Kidney epithelial cell (primary cell): ENCODE measurements at regions not wholly inside any gene's neighbourhood (a gene's known extent, or its start where the extent isn't known, plus 50 kb on each side); places are given as distances from the start of the nearest gene placed in this dataset.

Source experiments
- DNase-seq: peaks from one replicate; pipeline ENCODE4 v3.0.0-alpha.2; 2010; ENCODE audit warnings: low read depth
- H3K27me3 ChIP-seq: 2 replicates; pipeline ENCODE4 v1.6.0; 2011; ENCODE audit warnings: low read length; ENCODE audit not compliant: control insufficient read depth, insufficient read depth
- H3K36me3 ChIP-seq: 2 replicates; pipeline ENCODE4 v1.5.1; 2011; ENCODE audit warnings: low read length; ENCODE audit not compliant: control insufficient read depth, insufficient read depth
- H3K4me3 ChIP-seq: 2 replicates; pipeline ENCODE4 v1.5.1; 2011; ENCODE audit warnings: low read depth, mild to moderate bottlenecking, control low read depth, low read length
- TF ChIP-seq, protein P1 (sequence below): IDR thresholded peaks from 2 replicates; pipeline ENCODE4 v1.5.1; 2011; ENCODE audit warnings: mild to moderate bottlenecking, moderate library complexity, low read length, control low read depth, inconsistent platforms; ENCODE audit not compliant: insufficient read depth, poor library complexity, severe bottlenecking

DNA sequence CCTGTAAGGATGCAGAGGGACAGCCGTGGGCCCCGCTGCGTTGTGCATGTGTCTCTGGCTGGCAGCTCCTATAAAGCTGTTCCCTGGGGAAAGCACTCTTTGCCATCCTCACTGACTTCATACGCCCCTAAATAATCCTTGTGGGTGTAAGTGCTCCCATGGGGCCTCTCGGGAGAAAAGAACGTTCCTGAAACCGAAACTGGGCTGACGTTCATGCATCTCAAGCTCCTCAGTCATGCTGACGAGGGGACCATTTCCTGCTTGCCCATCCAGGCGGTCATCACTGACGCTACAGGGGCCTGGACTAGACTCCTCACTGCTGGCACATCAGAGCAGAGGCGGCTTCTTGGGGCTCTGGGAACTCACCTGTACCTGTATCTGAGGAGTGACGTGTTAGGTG is 73.1 kb upstream of the USP24 start:
- TF ChIP-seq, protein P1, sequence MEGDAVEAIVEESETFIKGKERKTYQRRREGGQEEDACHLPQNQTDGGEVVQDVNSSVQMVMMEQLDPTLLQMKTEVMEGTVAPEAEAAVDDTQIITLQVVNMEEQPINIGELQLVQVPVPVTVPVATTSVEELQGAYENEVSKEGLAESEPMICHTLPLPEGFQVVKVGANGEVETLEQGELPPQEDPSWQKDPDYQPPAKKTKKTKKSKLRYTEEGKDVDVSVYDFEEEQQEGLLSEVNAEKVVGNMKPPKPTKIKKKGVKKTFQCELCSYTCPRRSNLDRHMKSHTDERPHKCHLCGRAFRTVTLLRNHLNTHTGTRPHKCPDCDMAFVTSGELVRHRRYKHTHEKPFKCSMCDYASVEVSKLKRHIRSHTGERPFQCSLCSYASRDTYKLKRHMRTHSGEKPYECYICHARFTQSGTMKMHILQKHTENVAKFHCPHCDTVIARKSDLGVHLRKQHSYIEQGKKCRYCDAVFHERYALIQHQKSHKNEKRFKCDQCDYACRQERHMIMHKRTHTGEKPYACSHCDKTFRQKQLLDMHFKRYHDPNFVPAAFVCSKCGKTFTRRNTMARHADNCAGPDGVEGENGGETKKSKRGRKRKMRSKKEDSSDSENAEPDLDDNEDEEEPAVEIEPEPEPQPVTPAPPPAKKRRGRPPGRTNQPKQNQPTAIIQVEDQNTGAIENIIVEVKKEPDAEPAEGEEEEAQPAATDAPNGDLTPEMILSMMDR, result no peak

DNA sequence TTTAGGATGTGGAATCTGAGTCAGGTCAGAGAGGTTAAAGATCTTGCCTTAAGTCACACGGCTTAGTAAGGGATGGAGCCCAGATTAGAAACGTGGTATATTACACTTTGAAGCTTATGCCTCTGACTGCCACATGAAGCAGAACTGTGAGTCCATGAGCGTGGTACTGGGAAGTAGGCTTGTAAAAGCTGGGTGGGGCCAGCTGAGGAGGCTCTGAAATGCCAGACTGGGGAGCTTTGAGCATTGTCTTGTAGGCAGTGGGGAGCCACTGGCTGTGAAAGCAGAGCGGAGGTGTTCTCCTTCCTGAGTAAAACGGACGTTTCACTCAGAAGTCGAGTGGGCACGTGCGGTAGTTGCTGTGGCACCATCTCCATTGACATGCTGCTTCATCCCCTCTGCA is 72.6 kb upstream of the USP24 start:
- TF ChIP-seq, protein P1, result no peak
- DNase-seq, result no peak
- Histone ChIP-seq H3K27me3 (no peaks in the 10 kb centered on the region), H3K4me3 (no peak overlapping the region), H3K36me3 (no peaks in the 10 kb centered on the region)

More for the DNA sequence above, 73.1 kb upstream of the USP24 start:
- H3K4me3 ChIP-seq, result no peak overlapping the region
- H3K27me3 ChIP-seq, result no peaks in the 10 kb centered on the region
- no peak for DNase-seq
- H3K36me3 ChIP-seq, result no peaks in the 10 kb centered on the region

DNA sequence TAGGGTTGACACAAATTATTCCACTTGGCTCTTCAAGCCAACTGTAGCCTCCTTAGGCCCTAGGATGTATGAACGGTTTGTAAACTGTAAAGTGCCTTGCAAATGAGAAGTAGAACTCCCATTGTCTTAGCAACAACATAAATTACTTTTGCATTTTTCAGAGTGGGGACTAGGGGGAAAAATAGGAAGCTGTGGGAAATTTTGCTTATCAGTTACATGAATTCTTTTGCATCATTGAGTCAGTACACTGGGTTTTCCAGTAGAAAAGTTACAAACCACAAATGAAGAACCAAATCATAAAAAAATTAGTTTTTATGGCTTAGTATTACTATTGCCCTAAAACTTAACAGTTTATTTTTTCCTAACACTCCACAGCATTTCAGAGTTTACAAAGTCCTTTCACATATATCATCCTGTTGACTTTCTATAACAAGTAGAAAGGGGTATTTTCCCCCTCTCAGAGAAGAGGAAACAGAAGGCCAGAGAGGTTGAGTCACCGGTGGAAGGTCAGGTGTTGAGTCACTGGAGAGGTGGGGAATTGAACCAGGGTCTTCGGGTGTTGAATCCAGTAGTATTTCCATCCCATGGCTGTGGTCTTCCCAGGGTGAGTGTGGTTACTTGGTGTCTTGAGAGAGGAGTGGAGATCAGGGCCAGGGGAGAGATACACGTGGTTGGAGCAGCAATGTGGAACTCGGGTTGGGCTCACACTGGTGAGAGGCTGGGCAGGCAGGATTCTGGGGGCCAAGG is 71.9 kb upstream of the USP24 start:
- H3K4me3 ChIP-seq, result no peak overlapping the region
- DNase-seq, result no peak
- no peaks in the 10 kb centered on the region for H3K27me3 ChIP-seq
- TF ChIP-seq, protein P1, result no peak
- no peaks in the 10 kb centered on the region for H3K36me3 ChIP-seq

DNA sequence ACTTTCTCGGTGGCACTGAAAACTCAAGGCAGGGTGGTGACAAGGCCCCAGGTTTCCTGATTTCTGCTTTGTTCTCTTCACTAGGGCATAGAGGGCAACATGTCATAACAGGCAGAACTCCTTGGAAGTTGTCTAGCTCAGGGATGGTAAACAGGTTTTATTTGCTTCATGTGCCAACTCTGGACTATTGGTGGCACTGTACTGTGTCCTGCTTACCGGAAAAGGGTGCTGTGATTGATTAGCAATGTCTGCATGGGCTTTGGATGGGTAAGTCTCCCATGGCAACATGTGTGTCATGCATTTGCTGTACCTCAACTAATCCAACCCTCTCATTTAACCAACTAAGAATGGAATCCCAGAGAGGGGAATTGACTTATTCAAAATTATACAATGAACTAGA is 70.7 kb upstream of the USP24 start:
- TF ChIP-seq, protein P1, result no peak
- no peak overlapping the region for H3K4me3 ChIP-seq
- H3K27me3 ChIP-seq, result no peaks in the 10 kb centered on the region
- H3K36me3 ChIP-seq, result no peaks in the 10 kb centered on the region
- DNase-seq, result no peak

DNA sequence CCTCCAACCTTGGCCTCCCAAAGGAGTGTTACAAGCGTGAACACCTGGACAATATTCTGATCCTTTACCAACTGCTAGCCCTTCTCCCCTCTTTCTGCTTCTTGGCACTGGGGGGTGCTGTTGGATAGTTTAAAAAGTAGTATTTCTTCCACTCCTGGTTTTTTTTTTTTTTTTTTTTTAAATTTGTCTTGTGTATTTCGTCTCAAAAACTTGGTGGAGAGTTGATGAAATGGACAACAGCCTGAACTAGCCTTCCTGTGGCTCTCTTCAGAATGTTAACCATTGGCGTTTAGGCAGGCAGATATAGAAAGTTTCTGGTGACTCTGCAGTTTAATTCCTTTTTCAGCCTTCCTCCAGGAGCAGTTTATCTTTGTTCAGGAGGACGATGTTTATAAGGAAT is 69.7 kb upstream of the USP24 start:
- H3K36me3 ChIP-seq, result no peaks in the 10 kb centered on the region
- DNase-seq, result no peak
- no peaks in the 10 kb centered on the region for H3K27me3 ChIP-seq
- TF ChIP-seq, protein P1, result peak; percentile 63
- no peak overlapping the region for H3K4me3 ChIP-seq

DNA sequence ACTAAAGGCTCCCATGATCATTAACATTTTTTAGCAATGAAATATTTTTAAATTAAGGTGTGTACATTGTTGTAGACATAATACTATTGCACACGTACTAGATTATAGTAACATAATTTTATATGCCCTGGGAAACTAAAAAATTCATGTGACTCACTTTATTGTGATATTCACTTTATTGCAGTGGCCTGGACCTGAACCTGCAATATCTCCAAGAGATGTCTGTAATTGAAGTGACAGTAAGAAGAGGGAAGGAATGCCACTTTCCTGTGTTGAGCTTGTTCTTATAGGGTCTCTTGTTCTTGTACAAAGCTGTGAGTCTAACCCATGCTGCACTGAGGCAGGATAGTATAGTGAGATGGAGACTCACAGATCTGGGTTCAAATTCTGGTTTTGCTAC is 66.9 kb upstream of the USP24 start:
- no peak overlapping the region for H3K4me3 ChIP-seq
- TF ChIP-seq, protein P1, result no peak
- H3K27me3 ChIP-seq, result no peaks in the 10 kb centered on the region
- no peaks in the 10 kb centered on the region for H3K36me3 ChIP-seq
- no peak for DNase-seq
